H1 (cell line): ENCODE measurements at regions not wholly inside any gene's neighbourhood (a gene's known extent, or its start where the extent isn't known, plus 50 kb on each side); places are given as distances from the start of the nearest gene placed in this dataset.

Source experiments
- CTCF ChIA-PET: fragments of 300-600 bp; sonication (Branson Sonifier 250); formaldehyde crosslinking; loops from one replicate; lab custom pipeline; 2021; ENCODE audit not compliant: partially characterized antibody; lab: Charles Lee
- POLR2A ChIA-PET: fragments of 300-600 bp; sonication (Branson Sonifier 250); formaldehyde crosslinking; loops from one replicate; lab custom pipeline; 2021; ENCODE audit warnings: inconsistent platforms; ENCODE audit not compliant: partially characterized antibody; lab: Charles Lee
- DNase-seq, 2 experiments: peaks; one replicate each; pipeline versions ENCODE4 v3.0.0 to v3.0.0-alpha.2; 2010 to 2022; ENCODE audit warnings: low spot score in 2 of 2, low read depth in 1 of 2, mixed read lengths in 1 of 2
- FAIRE-seq: peaks from 2 replicates; lab custom pipeline; 2011; peaks lifted over from hg19 to GRCh38; lab: Jason Lieb, UNC
- H2AFZ ChIP-seq: 2 replicates; pipeline ENCODE4 v1.8.1; 2012; ENCODE audit warnings: low read length, inconsistent platforms
- H2AK5ac ChIP-seq: 2 replicates; pipeline ENCODE4 v1.6.1; 2013; ENCODE audit warnings: low read depth, low read length
- H2BK120ac ChIP-seq: replicated peaks from 2 replicates; pipeline ENCODE3; 2013; ENCODE audit warnings: low read depth, low read length, inconsistent platforms
- H2BK12ac ChIP-seq: 2 replicates; pipeline ENCODE4 v1.6.1; 2013; ENCODE audit warnings: low read depth, low read length
- H2BK15ac ChIP-seq: 2 replicates; pipeline ENCODE4 v1.6.1; 2013; ENCODE audit warnings: low read length
- H2BK20ac ChIP-seq: 2 replicates; pipeline ENCODE4 v1.6.1; 2013; ENCODE audit warnings: low read length
- H2BK5ac ChIP-seq: 2 replicates; pipeline ENCODE4 v1.6.1; 2013; ENCODE audit warnings: low read depth, low read length
- H3K14ac ChIP-seq: 2 replicates; pipeline ENCODE4 v1.6.1; 2013; ENCODE audit warnings: inconsistent platforms; ENCODE audit not compliant: insufficient read length
- H3K18ac ChIP-seq: 2 replicates; pipeline ENCODE4 v1.6.1; 2013; ENCODE audit warnings: low read length; ENCODE audit errors: extremely low read depth
- H3K23ac ChIP-seq: 2 replicates; pipeline ENCODE4 v1.6.1; 2013; ENCODE audit warnings: inconsistent platforms; ENCODE audit not compliant: insufficient read length
- H3K23me2 ChIP-seq: 2 replicates; pipeline ENCODE4 v1.6.1; 2013; ENCODE audit warnings: low read depth, low read length
- H3K27ac ChIP-seq: 2 replicates; pipeline ENCODE4 v1.6.1; 2011; ENCODE audit warnings: low read depth, low read length, inconsistent platforms
- H3K27me3 ChIP-seq, 4 experiments: replicated peaks in 1 of 4; 1 replicate in 1 of 4; 2 replicates in 3 of 4; pipeline versions ENCODE4 v1.6.1 to v1.8.1; 2011 to 2013; ENCODE audit warnings: low read length in 3 of 4, mild to moderate bottlenecking in 3 of 4, inconsistent platforms in 2 of 4, mixed read lengths in 2 of 4, moderate library complexity in 1 of 4; ENCODE audit not compliant: control insufficient read depth in 3 of 4, insufficient read depth in 3 of 4; ENCODE audit errors: extremely low read depth in 1 of 4
- H3K36me3 ChIP-seq, 4 experiments: 2 replicates each; pipeline versions ENCODE4 v1.6.1 to v1.8.1; 2011 to 2013; ENCODE audit warnings: mild to moderate bottlenecking in 4 of 4, low read length in 3 of 4, moderate library complexity in 2 of 4, control low read depth in 1 of 4, inconsistent platforms in 1 of 4; ENCODE audit not compliant: insufficient read depth in 4 of 4, control insufficient read depth in 2 of 4
- H3K4ac ChIP-seq: replicated peaks from 2 replicates; pipeline ENCODE3; 2013; ENCODE audit warnings: low read length, low read depth, mixed read lengths, inconsistent platforms; ENCODE audit not compliant: insufficient read length
- H3K4me1 ChIP-seq, 4 experiments: replicated peaks in 1 of 4; 1 replicate in 1 of 4; 2 replicates in 3 of 4; pipeline versions ENCODE4 v1.6.1 to v1.8.1; 2011 to 2013; ENCODE audit warnings: low read length in 3 of 4, inconsistent platforms in 2 of 4, mixed read lengths in 1 of 4; ENCODE audit not compliant: insufficient read depth in 4 of 4, control insufficient read depth in 3 of 4
- H3K4me2 ChIP-seq, 2 experiments: 2 replicates each; pipeline versions ENCODE4 v1.6.1 to v1.8.1; 2011 to 2013; ENCODE audit warnings: low read depth in 2 of 2, low read length in 2 of 2, control low read depth in 1 of 2, inconsistent platforms in 1 of 2, mild to moderate bottlenecking in 1 of 2; ENCODE audit not compliant: insufficient read depth in 1 of 2
- H3K4me3 ChIP-seq, 4 experiments: fragments of 200-600, 300-600 bp in 1 of 4; sonication (generic), shearing (Covaris generic), sonication (Bioruptor Twin) in 1 of 4; 2 replicates each; pipeline versions ENCODE4 v1.5.1 to v1.8.1; 2011 to 2016; ENCODE audit warnings: low read length in 4 of 4, low read depth in 3 of 4, control low read depth in 2 of 4, inconsistent platforms in 2 of 4, mild to moderate bottlenecking in 2 of 4, mixed read lengths in 1 of 4, moderate library complexity in 1 of 4; ENCODE audit not compliant: insufficient read depth in 2 of 4; ENCODE audit errors: extremely low read depth in 1 of 4
- H3K56ac ChIP-seq: replicated peaks from 2 replicates; pipeline ENCODE3; 2013; ENCODE audit warnings: low read depth, mild to moderate bottlenecking, mixed read lengths, low read length, inconsistent platforms; ENCODE audit not compliant: insufficient read length
- H3K79me1 ChIP-seq: 2 replicates; pipeline ENCODE4 v1.6.1; 2013; ENCODE audit warnings: low read depth, low read length, control low read depth
- H3K79me2 ChIP-seq, 2 experiments: 2 replicates each; pipeline versions ENCODE4 v1.6.1 to v1.8.1; 2012 to 2013; ENCODE audit warnings: low read length in 2 of 2, mild to moderate bottlenecking in 2 of 2, inconsistent platforms in 1 of 2; ENCODE audit not compliant: insufficient read depth in 2 of 2, control insufficient read depth in 1 of 2
- H3K9ac ChIP-seq, 4 experiments: replicated peaks in 1 of 4; 1 replicate in 1 of 4; 2 replicates in 3 of 4; pipeline versions ENCODE4 v1.6.1 to v1.8.1; 2011 to 2013; ENCODE audit warnings: low read depth in 3 of 4, low read length in 3 of 4, control low read depth in 2 of 4, mild to moderate bottlenecking in 2 of 4, moderate library complexity in 2 of 4, inconsistent platforms in 1 of 4; ENCODE audit errors: extremely low read depth in 1 of 4
- H3K9me3 ChIP-seq, 2 experiments: 2 replicates each; pipeline versions ENCODE4 v1.6.1 to v1.8.1; 2012 to 2013; ENCODE audit warnings: mild to moderate bottlenecking in 2 of 2, moderate library complexity in 2 of 2, control low read depth in 1 of 2, inconsistent platforms in 1 of 2, low read depth in 1 of 2, low read length in 1 of 2, mixed read lengths in 1 of 2; ENCODE audit not compliant: insufficient read depth in 2 of 2
- H4K20me1 ChIP-seq, 2 experiments: replicated peaks in 1 of 2; 2 replicates each; pipeline versions ENCODE3 to v1.8.1; 2011 to 2013; ENCODE audit warnings: inconsistent platforms in 2 of 2, low read length in 2 of 2, mild to moderate bottlenecking in 1 of 2; ENCODE audit not compliant: insufficient read depth in 2 of 2, control insufficient read depth in 1 of 2
- H4K5ac ChIP-seq: 2 replicates; pipeline ENCODE4 v1.6.1; 2013; ENCODE audit warnings: low read length, low read depth, mixed read lengths, inconsistent platforms; ENCODE audit not compliant: insufficient read length
- H4K8ac ChIP-seq: 2 replicates; pipeline ENCODE4 v1.8.0; 2013; ENCODE audit warnings: mild to moderate bottlenecking, moderate library complexity, low read length, inconsistent platforms; ENCODE audit not compliant: insufficient read depth; ENCODE audit errors: extremely low read depth
- H4K91ac ChIP-seq: replicated peaks from 2 replicates; pipeline ENCODE3; 2013; ENCODE audit warnings: low read length, mixed read lengths, inconsistent platforms; ENCODE audit not compliant: insufficient read length
- ATF2 ChIP-seq: IDR thresholded peaks from 2 replicates; pipeline ENCODE4 v1.6.1; 2012; ENCODE audit warnings: low read length, inconsistent platforms
- BACH1 ChIP-seq: IDR thresholded peaks from 2 replicates; pipeline ENCODE4 v1.6.1; 2012; ENCODE audit warnings: low read length, improper control_type of control experiment
- CBX5 ChIP-seq: fragments of 300-800, 300-1000 bp; sonication (generic); IDR thresholded peaks from 2 replicates; pipeline ENCODE4 v1.7.1; 2016; ENCODE audit warnings: antibody characterized with exemption, low read length, low read depth
- CHD1 ChIP-seq: IDR thresholded peaks from 2 replicates; pipeline ENCODE4 v1.6.1; 2012; ENCODE audit warnings: low read depth, low read length, improper control_type of control experiment
- CTCF ChIP-seq, 3 experiments: IDR thresholded peaks; 1 replicate in 2 of 3; 2 replicates in 1 of 3; pipeline versions ENCODE4 v1.5.1 to v1.6.1; 2011; ENCODE audit warnings: low read length in 3 of 3, mild to moderate bottlenecking in 3 of 3, inconsistent platforms in 2 of 3, low read depth in 1 of 3, moderate library complexity in 1 of 3; ENCODE audit not compliant: insufficient read depth in 1 of 3; ENCODE audit errors: control extremely low read depth in 1 of 3
- GTF2F1 ChIP-seq: IDR thresholded peaks from 2 replicates; pipeline ENCODE4 v1.6.1; 2012; ENCODE audit warnings: low read depth, low read length, improper control_type of control experiment, borderline replicate concordance
- KDM4A ChIP-seq: IDR thresholded peaks from one replicate; pipeline ENCODE4 v1.7.1; 2012; ENCODE audit warnings: low read depth, mild to moderate bottlenecking, moderate library complexity, low read length, inconsistent platforms; ENCODE audit not compliant: severe bottlenecking
- SIRT6 ChIP-seq: IDR thresholded peaks from one replicate; pipeline ENCODE4 v1.7.1; 2012; ENCODE audit warnings: low read length, inconsistent platforms
- TBP ChIP-seq: IDR thresholded peaks from 2 replicates; pipeline ENCODE4 v1.6.1; 2011; ENCODE audit warnings: low read depth, low read length, improper control_type of control experiment
- TCF12 ChIP-seq: IDR thresholded peaks from 2 replicates; pipeline ENCODE4 v1.6.1; 2011; ENCODE audit warnings: low read depth, mild to moderate bottlenecking, low read length
- WGBS, 2 experiments: shearing (Covaris generic) in 1 of 2; methylation state at CpG; one replicate each; pipeline versions ENCODE4 v1.1.6 to v1.1.7; 2013 to 2015; ENCODE audit warnings: low lambda C conversion rate in 2 of 2, mixed read lengths in 2 of 2, inconsistent platforms in 1 of 2, low coverage in 1 of 2, missing lambda C conversion rate in 1 of 2; ENCODE audit not compliant: insufficient replicate concordance in 2 of 2, insufficient coverage in 1 of 2, insufficient read length in 1 of 2; ENCODE audit errors: extremely low coverage in 1 of 2, missing lambda C conversion rate in 1 of 2; 5-methylcytosine and 5-hydroxymethylcytosine counted together

- H2AFZ ChIP-seq: no peak overlapping the region
- H2BK120ac ChIP-seq: no peak overlapping the region
- CTCF ChIA-PET: interaction anchor here (0.6 to 3.3 kb wide), 30 partner anchors 8 to 1213 kb away, joined by 3 to 27 read pairs (median 4); no protein-coding TSS in a partner anchor
- no peak overlapping the region for H3K14ac ChIP-seq
- FAIRE-seq (no peak), DNase-seq (no peak)
- no peak overlapping the region for H2BK5ac ChIP-seq
- peaks cover 0 to 13% (median 1%) of the 10 kb centered on the region in 4 experiments; a peak in 3 of 7 replicates for H3K4me1 ChIP-seq
- no peak overlapping the region for H3K9ac ChIP-seq
- no peak overlapping the region for H3K4me3 ChIP-seq
- no peak overlapping the region for H3K4ac ChIP-seq
- H3K23ac ChIP-seq: no peak overlapping the region
- no peak overlapping the region for H2BK20ac ChIP-seq
- H2BK15ac ChIP-seq: no peak overlapping the region
- whole genome bisulfite sequencing, 2 experiments: 82% methylated on average over 5 of the region's 5 CpGs; no CpG with 5 or more reads in 1 of the 2 experiments
- H3K18ac ChIP-seq: no peak overlapping the region
- H4K20me1 ChIP-seq: no peaks in the 10 kb centered on the region
- H3K9me3 ChIP-seq: no peaks in the 10 kb centered on the region
- H3K4me2 ChIP-seq: no peak overlapping the region
- POLR2A ChIA-PET: no interaction called here
- no peak overlapping the region for H3K56ac ChIP-seq
- H4K8ac ChIP-seq: no peak overlapping the region
- H3K27me3 ChIP-seq: no peaks in the 10 kb centered on the region
- no peaks in the 10 kb centered on the region for H3K23me2 ChIP-seq
- no peak overlapping the region for H3K27ac ChIP-seq
- no peaks in the 10 kb centered on the region for H3K79me1 ChIP-seq
- no peak overlapping the region for H4K91ac ChIP-seq
- H4K5ac ChIP-seq: no peak overlapping the region
- no peaks in the 10 kb centered on the region for H3K79me2 ChIP-seq
- no peak overlapping the region for H2BK12ac ChIP-seq
- no peak overlapping the region for H2AK5ac ChIP-seq
- no peaks in the 10 kb centered on the region for H3K36me3 ChIP-seq
- no peak for TF ChIP-seq BACH1
- TF ChIP-seq KDM4A: no peak
- TF ChIP-seq TBP: no peak
- TF ChIP-seq CTCF (IDR thresholded peaks at IDR 0.05; ENCODE audit: control extremely low read depth in 1 of 3, insufficient read depth in 1 of 3, low read depth in 1 of 3, low read length in 3 of 3): no peak
- no peak for TF ChIP-seq TCF12
- no peak for TF ChIP-seq CHD1
- TF ChIP-seq GTF2F1: no peak
- no peak for TF ChIP-seq CBX5
- no peak for TF ChIP-seq SIRT6
- no peak for TF ChIP-seq ATF2
Measured at GRCh38 chr2:222796413-222797103, 64.3 kb upstream of the ACSL3 start.
